Stomach (tissue), 8 donors: ENCODE measurements at regions not wholly inside any gene's neighbourhood (a gene's known extent, or its start where the extent isn't known, plus 50 kb on each side); places are given as distances from the start of the nearest gene placed in this dataset.

Experiments
- DNase-seq, 2 donors: peaks; one replicate each; pipeline versions ENCODE4 v3.0.0 to v3.0.0-alpha.2; 2013 to 2019
- H3K27ac ChIP-seq, 5 donors: fragments of 200-600 bp in 4 of 5; sonication (generic) in 4 of 5; one replicate each; pipeline ENCODE4 v1.5.1; 2013 to 2019; ENCODE audit warnings: mild to moderate bottlenecking in 1 of 5, moderate library complexity in 1 of 5
- H3K27me3 ChIP-seq, 3 donors: fragments of 200-600 bp; sonication (generic); one replicate each; pipeline ENCODE4 v1.5.1; 2017 to 2019; ENCODE audit warnings: mixed run types in 1 of 3
- H3K36me3 ChIP-seq, 4 donors: fragments of 200-600 bp; sonication (generic); 1 replicate in 3 of 4; 2 replicates in 1 of 4; pipeline ENCODE4 v1.5.1; 2016 to 2019
- H3K4me1 ChIP-seq, 4 donors: fragments of 200-600 bp; sonication (generic); one replicate each; pipeline ENCODE4 v1.5.1; 2016 to 2019
- H3K4me3 ChIP-seq, 4 donors: fragments of 200-600 bp; sonication (generic) in 3 of 4; one replicate each; pipeline ENCODE4 v1.5.1; 2016 to 2019; ENCODE audit warnings: mild to moderate bottlenecking in 1 of 4
- H3K9me3 ChIP-seq, 4 donors: fragments of 200-600 bp; sonication (generic); one replicate each; pipeline ENCODE4 v1.5.1; 2016 to 2019
- EP300 ChIP-seq: sonication (generic); formaldehyde crosslinking; IDR thresholded peaks from one replicate; pipeline ENCODE4 v1.6.1; 2017; ENCODE audit warnings: antibody characterized with exemption
- POLR2A ChIP-seq, 4 donors: fragments of 450-650 bp; IDR thresholded peaks; one replicate each; pipeline ENCODE4 v1.6.1; 2016; ENCODE audit warnings: antibody characterized with exemption in 4 of 4, control low read depth in 2 of 4, mild to moderate bottlenecking in 1 of 4, moderate library complexity in 1 of 4
- POLR2AphosphoS5 ChIP-seq, 3 donors: sonication (generic); formaldehyde crosslinking; IDR thresholded peaks; one replicate each; pipeline ENCODE4 v1.6.1; 2016; ENCODE audit warnings: antibody characterized with exemption in 3 of 3
- WGBS, 5 donors: extraction: QIAGEN DNeasy Blood & Tissue Kit in 3 of 5; methylation state at CpG; one replicate each; pipeline versions ENCODE4 v1.1.5 to v1.1.7; 2013 to 2018; 5-methylcytosine and 5-hydroxymethylcytosine counted together
- intact Hi-C: fragments of 100-400 bp; cut with DNase I; formaldehyde crosslinking; loops from one replicate; pipeline ENCODE4 v1.15.1; 2023; ENCODE audit warnings: low total_unique reads
- TF ChIP-seq, protein P1 (sequence below), 7 experiments: fragments of 450-650 bp in 4 of 7; fragments of 200-600 bp in 3 of 7; sonication (generic) in 3 of 7; IDR thresholded peaks; one replicate each; pipeline ENCODE4 v1.5.1; 2016 to 2019; ENCODE audit warnings: antibody characterized with exemption in 7 of 7, control low read depth in 2 of 7, mild to moderate bottlenecking in 1 of 7
- donor health status: healthy with polysubstance abuse.
- donor health status: Bipolar disorder and iron deficiency.
- donor health status: healthy.

GRCh38 chr5:2257326-2258244 is 374.9 kb upstream of the IRX4 start:
- Histone ChIP-seq H3K36me3 (no peaks in the 10 kb centered on the region), H3K27ac (no peak overlapping the region), H3K4me1 (no peaks in the 10 kb centered on the region), H3K9me3 (no peaks in the 10 kb centered on the region), H3K27me3 (peaks cover 0 to 14% (median 0%) of the 10 kb centered on the region in 3 donors), H3K4me3 (no peak overlapping the region)
- intact Hi-C loops = no loop called here
- no peak for DNase-seq
- TF ChIP-seq, protein P1, sequence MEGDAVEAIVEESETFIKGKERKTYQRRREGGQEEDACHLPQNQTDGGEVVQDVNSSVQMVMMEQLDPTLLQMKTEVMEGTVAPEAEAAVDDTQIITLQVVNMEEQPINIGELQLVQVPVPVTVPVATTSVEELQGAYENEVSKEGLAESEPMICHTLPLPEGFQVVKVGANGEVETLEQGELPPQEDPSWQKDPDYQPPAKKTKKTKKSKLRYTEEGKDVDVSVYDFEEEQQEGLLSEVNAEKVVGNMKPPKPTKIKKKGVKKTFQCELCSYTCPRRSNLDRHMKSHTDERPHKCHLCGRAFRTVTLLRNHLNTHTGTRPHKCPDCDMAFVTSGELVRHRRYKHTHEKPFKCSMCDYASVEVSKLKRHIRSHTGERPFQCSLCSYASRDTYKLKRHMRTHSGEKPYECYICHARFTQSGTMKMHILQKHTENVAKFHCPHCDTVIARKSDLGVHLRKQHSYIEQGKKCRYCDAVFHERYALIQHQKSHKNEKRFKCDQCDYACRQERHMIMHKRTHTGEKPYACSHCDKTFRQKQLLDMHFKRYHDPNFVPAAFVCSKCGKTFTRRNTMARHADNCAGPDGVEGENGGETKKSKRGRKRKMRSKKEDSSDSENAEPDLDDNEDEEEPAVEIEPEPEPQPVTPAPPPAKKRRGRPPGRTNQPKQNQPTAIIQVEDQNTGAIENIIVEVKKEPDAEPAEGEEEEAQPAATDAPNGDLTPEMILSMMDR (IDR thresholded peaks at IDR 0.05) = no peak
- TF ChIP-seq POLR2A (IDR thresholded peaks at IDR 0.05) = no peak
- TF ChIP-seq EP300 = no peak
- no peak for TF ChIP-seq POLR2AphosphoS5 (IDR thresholded peaks at IDR 0.05)
- 83 to 87% (median 84%) methylated on average over 20 of the region's 20 CpGs for WGBS, 5 donors

- DNase-seq = no peak
- Histone ChIP-seq H3K4me1 (no peaks in the 10 kb centered on the region), H3K9me3 (no peaks in the 10 kb centered on the region), H3K27ac (no peak overlapping the region), H3K27me3 (peaks cover 0 to 22% (median 0%) of the 10 kb centered on the region in 3 donors), H3K36me3 (no peaks in the 10 kb centered on the region), H3K4me3 (no peak overlapping the region)
- WGBS, 5 donors = 76 to 82% (median 76%) methylated on average over 13 to 15 of the region's 15 CpGs
- intact Hi-C loops = no loop called here
- TF ChIP-seq EP300 = no peak
- no peak for TF ChIP-seq POLR2AphosphoS5 (IDR thresholded peaks at IDR 0.05)
- no peak for TF ChIP-seq POLR2A (IDR thresholded peaks at IDR 0.05)
- TF ChIP-seq, protein P1 (IDR thresholded peaks at IDR 0.05) = no peak
Observed at GRCh38 chr5:2256691-2257280, 374.1 kb upstream of the IRX4 start.

DNA sequence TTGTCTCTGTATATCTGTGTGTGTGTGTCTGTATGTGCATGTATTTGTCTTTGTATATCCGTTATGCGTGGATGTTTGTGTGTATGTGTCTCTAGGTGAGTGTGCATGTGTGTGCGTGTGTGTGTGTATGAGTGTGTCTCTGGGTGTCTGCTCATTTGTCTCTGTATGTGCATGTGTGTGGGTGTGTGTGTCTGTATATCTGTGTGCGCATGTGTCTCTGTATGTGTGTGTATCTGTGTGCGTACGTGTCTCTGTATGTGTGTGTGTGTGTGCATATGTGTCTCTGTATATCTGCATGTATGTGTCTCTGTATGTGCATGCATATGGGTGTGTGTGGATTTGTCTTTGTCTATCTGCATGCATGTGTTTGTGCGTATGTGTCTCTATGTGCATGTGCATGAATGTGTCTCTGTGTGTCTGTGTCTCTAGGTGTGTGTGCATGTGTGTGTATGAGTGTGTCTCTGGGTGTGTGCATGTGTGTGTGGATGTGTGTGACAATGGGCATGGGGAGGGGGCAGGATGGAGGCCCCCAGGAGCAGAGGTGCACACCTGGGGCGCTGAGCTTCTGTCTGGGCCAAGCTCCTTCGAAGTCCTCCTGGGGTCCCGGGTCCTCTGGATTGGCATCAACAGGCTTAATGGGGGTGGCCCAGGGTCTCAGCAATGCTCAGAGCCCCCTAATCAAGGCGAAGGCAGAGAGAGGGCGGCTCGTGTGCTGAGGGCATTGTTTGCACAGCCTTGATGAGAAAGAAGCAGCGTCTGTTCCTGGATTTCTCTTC is 373.4 kb upstream of the IRX4 start:
- Histone ChIP-seq H3K27ac (no peak overlapping the region), H3K4me3 (no peak overlapping the region), H3K4me1 (no peaks in the 10 kb centered on the region), H3K27me3 (peaks cover 0 to 22% (median 3%) of the 10 kb centered on the region in 3 donors), H3K36me3 (no peaks in the 10 kb centered on the region), H3K9me3 (no peaks in the 10 kb centered on the region)
- DNase-seq = no peak
- intact Hi-C loops = no loop called here
- TF ChIP-seq, protein P1 (IDR thresholded peaks at IDR 0.05) = no peak
- TF ChIP-seq POLR2A (IDR thresholded peaks at IDR 0.05) (no peak), EP300 (no peak), POLR2AphosphoS5 (IDR thresholded peaks at IDR 0.05) (no peak)
- WGBS, 5 donors = 73 to 82% (median 77%) methylated on average over 14 of the region's 14 CpGs
